ENCODE measurements at regions not wholly inside any gene's neighbourhood (a gene's known extent, or its start where the extent isn't known, plus 50 kb on each side); places are given as distances from the start of the nearest gene placed in this dataset.
"Not testable (repeated sequence)": the region's sequence is repeated elsewhere in the genome, so short reads cannot be mapped to it uniquely, and the experiment has no call there.

- DNase-seq (ENCODE audit: low spot score in 2 of 2) (no peak), ATAC-seq (no peak)
- Mint-ChIP-seq H3K36me3 (no peaks in the 10 kb centered on the region), H3K27ac (no peak overlapping the region), H3K9me3 (peaks cover 10 to 11% of the 10 kb centered on the region in 2 donors)
Observed at GRCh38 chr4:34289962-34290361, 1954.4 kb downstream of the ARAP2 start.

- peaks cover 10 to 11% of the 10 kb centered on the region in 2 donors for H3K9me3 Mint-ChIP-seq
- no peak overlapping the region for H3K27ac Mint-ChIP-seq
- ATAC-seq (no peak), DNase-seq (ENCODE audit: low spot score in 2 of 2) (no peak)
- no peaks in the 10 kb centered on the region for H3K36me3 Mint-ChIP-seq
Observed at GRCh38 chr4:34293459-34293858, 1950.9 kb downstream of the ARAP2 start.

- DNase-seq (ENCODE audit: low spot score in 2 of 2) (no peak), ATAC-seq (no peak)
- Mint-ChIP-seq H3K27ac (no peak overlapping the region), H3K9me3 (peaks cover 31 to 38% of the 10 kb centered on the region in 2 donors), H3K36me3 (no peaks in the 10 kb centered on the region)
Observed at GRCh38 chr4:34309383-34309906, 1934.9 kb downstream of the ARAP2 start.

- ATAC-seq = no peak
- DNase-seq (ENCODE audit: low spot score in 2 of 2) = no peak
- Mint-ChIP-seq H3K27ac (no peak overlapping the region), H3K36me3 (peaks cover 0 to 4% of the 10 kb centered on the region in 2 donors), H3K9me3 (peaks cover 2% of the 10 kb centered on the region in 2 donors)
Observed at GRCh38 chr4:34318773-34319172, 1925.5 kb downstream of the ARAP2 start.

- Mint-ChIP-seq H3K36me3 (peaks cover 0 to 4% of the 10 kb centered on the region in 2 donors), H3K9me3 (peaks cover 10 to 25% of the 10 kb centered on the region in 2 donors), H3K27ac (no peak overlapping the region)
- ATAC-seq (no peak), DNase-seq (ENCODE audit: low spot score in 2 of 2) (no peak)
Observed at GRCh38 chr4:34323549-34324320, 1920.6 kb downstream of the ARAP2 start.

GRCh38 chr4:34328939-34329338 lies 1915.4 kb downstream of the ARAP2 start:
- Mint-ChIP-seq H3K27ac (no peak overlapping the region), H3K36me3 (no peaks in the 10 kb centered on the region), H3K9me3 (peaks cover 16 to 43% of the 10 kb centered on the region in 2 donors)
- no peak for DNase-seq (ENCODE audit: low spot score in 2 of 2)
- ATAC-seq = no peak

GRCh38 chr4:34335156-34335555 lies 1909.2 kb downstream of the ARAP2 start:
- ATAC-seq; H3K27ac Mint-ChIP-seq; DNase-seq (ENCODE audit: low spot score in 2 of 2); H3K36me3 Mint-ChIP-seq: not testable (repeated sequence)
- H3K9me3 Mint-ChIP-seq = peaks cover 12% of the 10 kb centered on the region in 2 donors

- not testable (repeated sequence) for H3K27ac Mint-ChIP-seq; ATAC-seq; H3K9me3 Mint-ChIP-seq; H3K36me3 Mint-ChIP-seq; DNase-seq (ENCODE audit: low spot score in 2 of 2)
Observed at GRCh38 chr4:34335556-34335955, 1908.8 kb downstream of the ARAP2 start.

- Mint-ChIP-seq H3K27ac (no peak overlapping the region), H3K9me3 (peaks cover 20 to 33% of the 10 kb centered on the region in 2 donors), H3K36me3 (peaks cover 0 to 6% of the 10 kb centered on the region in 2 donors)
- DNase-seq (ENCODE audit: low spot score in 2 of 2) (no peak), ATAC-seq (no peak)
Observed at GRCh38 chr4:34362654-34363053, 1881.7 kb downstream of the ARAP2 start.

GRCh38 chr4:34363842-34364241 lies 1880.5 kb downstream of the ARAP2 start:
- Mint-ChIP-seq H3K9me3 (peaks cover 20 to 28% of the 10 kb centered on the region in 2 donors), H3K27ac (no peak overlapping the region), H3K36me3 (peaks cover 0 to 6% of the 10 kb centered on the region in 2 donors)
- DNase-seq (ENCODE audit: low spot score in 2 of 2) (no peak), ATAC-seq (no peak)

- ATAC-seq = no peak
- DNase-seq (ENCODE audit: low spot score in 2 of 2) = no peak
- Mint-ChIP-seq H3K9me3 (peaks cover 15 to 26% of the 10 kb centered on the region in 2 donors), H3K36me3 (peaks cover 0 to 6% of the 10 kb centered on the region in 2 donors), H3K27ac (no peak overlapping the region)
Observed at GRCh38 chr4:34365946-34366345, 1878.4 kb downstream of the ARAP2 start.

GRCh38 chr4:34371676-34372075 lies 1872.6 kb downstream of the ARAP2 start:
- no peak for ATAC-seq
- no peak overlapping the region for H3K27ac Mint-ChIP-seq
- no peaks in the 10 kb centered on the region for H3K36me3 Mint-ChIP-seq
- H3K9me3 Mint-ChIP-seq = peaks cover 5 to 15% of the 10 kb centered on the region in 2 donors
- DNase-seq (ENCODE audit: low spot score in 2 of 2) = no peak

- Mint-ChIP-seq H3K27ac (no peak overlapping the region), H3K36me3 (no peaks in the 10 kb centered on the region), H3K9me3 (peaks cover 5 to 9% of the 10 kb centered on the region in 2 donors)
- DNase-seq (ENCODE audit: low spot score in 2 of 2) = no peak
- no peak for ATAC-seq
Observed at GRCh38 chr4:34372815-34373214, 1871.5 kb downstream of the ARAP2 start.

- Mint-ChIP-seq H3K36me3 (no peaks in the 10 kb centered on the region), H3K27ac (no peak overlapping the region), H3K9me3 (peaks cover 5 to 9% of the 10 kb centered on the region in 2 donors)
- no peak for DNase-seq (ENCODE audit: low spot score in 2 of 2)
- no peak for ATAC-seq
Observed at GRCh38 chr4:34373456-34373855, 1870.9 kb downstream of the ARAP2 start.

- Mint-ChIP-seq H3K27ac (no peak overlapping the region), H3K36me3 (peaks cover 6 to 22% of the 10 kb centered on the region in 2 donors), H3K9me3 (peaks cover 26 to 36% of the 10 kb centered on the region in 2 donors)
- DNase-seq (ENCODE audit: low spot score in 2 of 2) = no peak
- no peak for ATAC-seq
Observed at GRCh38 chr4:34412233-34412632, 1832.1 kb downstream of the ARAP2 start.

GRCh38 chr4:34412911-34413310 lies 1831.4 kb downstream of the ARAP2 start:
- Mint-ChIP-seq H3K36me3 (peaks cover 6 to 22% of the 10 kb centered on the region in 2 donors), H3K9me3 (peaks cover 26 to 33% of the 10 kb centered on the region in 2 donors), H3K27ac (no peak overlapping the region)
- DNase-seq (ENCODE audit: low spot score in 2 of 2) (no peak), ATAC-seq (no peak)

- Mint-ChIP-seq H3K27ac (no peak overlapping the region), H3K9me3 (peaks cover 11 to 18% of the 10 kb centered on the region in 2 donors), H3K36me3 (peaks cover under 1 to 7% of the 10 kb centered on the region in 2 donors)
- DNase-seq (ENCODE audit: low spot score in 2 of 2) (no peak), ATAC-seq (no peak)
Observed at GRCh38 chr4:34417160-34417559, 1827.2 kb downstream of the ARAP2 start.

- Mint-ChIP-seq H3K27ac (no peak overlapping the region), H3K36me3 (no peaks in the 10 kb centered on the region), H3K9me3 (peaks cover 4 to 7% of the 10 kb centered on the region in 2 donors)
- DNase-seq (ENCODE audit: low spot score in 2 of 2) (no peak), ATAC-seq (no peak)
Observed at GRCh38 chr4:34419871-34420270, 1824.4 kb downstream of the ARAP2 start.

Measured in activated naive CD4-positive, alpha-beta T cell treated with anti-CD3 and anti-CD28 coated beads, Interleukin-2, amount 50 U/mL, for 72 hours (primary cell).